Stimulated activated CD4-positive, alpha-beta T cell treated with anti-CD3 and anti-CD28 coated beads, Interleukin-15, amount 100 ng/mL, for 48 hours (primary cell): ENCODE measurements at regions not wholly inside any gene's neighbourhood (a gene's known extent, or its start where the extent isn't known, plus 50 kb on each side); places are given as distances from the start of the nearest gene placed in this dataset.

Experiments used
- DNase-seq, 2 donors: peaks; one replicate each; pipeline ENCODE4 v3.0.0-alpha.2; 2020; ENCODE audit warnings: low read depth in 2 of 2

DNA sequence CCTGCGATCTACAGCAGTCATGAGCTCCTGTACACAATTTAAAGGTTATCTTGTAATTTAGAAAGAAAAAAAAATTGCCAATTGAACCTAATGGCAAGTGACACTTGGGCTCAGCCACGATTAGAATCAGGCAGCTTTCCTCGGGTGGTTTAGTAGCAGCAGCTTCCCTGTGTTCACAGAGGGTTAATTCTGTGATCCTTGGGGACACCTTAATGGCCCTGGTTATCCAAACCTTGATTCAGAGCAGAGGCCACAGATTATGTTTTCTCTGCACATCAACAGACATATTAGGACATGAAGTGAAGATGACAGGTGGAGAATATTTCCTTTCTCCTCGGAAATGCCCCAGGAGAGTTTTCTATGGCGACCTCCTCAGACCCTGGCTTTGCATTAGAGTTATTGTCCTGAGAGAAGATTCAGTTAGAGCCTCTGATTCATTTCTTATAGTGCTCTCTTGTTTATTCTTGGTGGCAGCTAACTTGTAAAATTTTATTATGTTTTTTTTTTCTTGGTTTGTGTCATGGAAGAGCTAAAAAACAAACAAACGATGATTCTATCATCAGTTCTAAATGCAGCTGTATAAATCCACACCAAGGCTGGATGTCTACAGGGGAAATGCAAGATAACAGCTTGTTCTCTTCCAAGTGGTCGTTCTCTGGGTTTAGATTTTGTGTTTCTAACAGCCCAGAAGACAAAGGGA, 351.2 kb upstream of the DYNLRB2 start:
- no peak for DNase-seq

DNA sequence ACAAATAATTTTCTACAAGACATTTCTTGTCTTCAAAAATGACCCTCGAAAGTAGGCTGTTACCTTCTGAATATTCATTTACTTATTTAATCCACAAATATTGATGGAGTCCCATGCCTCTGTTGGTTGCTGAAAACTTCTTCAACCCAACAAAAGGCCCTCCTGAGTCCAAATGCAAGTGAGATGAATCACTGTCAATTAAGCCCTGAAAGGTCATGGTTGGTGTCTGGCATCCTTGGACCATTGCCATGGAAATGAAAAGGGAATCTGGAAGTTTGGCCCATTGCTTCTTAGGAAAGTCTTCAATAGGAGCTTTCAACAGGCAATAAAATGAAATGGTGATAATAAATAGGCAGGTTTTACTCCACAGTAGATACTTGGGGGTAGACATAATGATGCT, 364.7 kb upstream of the DYNLRB2 start:
- DNase-seq, result no peak

DNA sequence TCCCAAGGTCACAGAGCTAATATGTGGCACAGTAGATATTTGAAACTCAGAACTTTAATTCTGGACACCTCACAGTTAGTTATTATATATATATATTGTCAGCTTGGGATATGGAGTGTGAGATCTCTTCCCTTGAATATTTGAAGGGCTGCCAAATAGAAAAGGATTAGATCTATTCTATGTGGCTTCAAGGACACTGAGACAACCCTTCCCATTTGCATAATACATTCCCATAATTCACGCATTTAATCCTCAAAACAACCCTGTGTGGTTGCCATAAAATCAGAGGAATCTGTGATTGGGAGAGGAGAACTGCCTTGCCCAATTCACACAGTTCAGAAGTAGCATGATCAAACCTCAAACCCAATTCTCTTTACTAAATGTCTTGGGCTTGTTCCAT, 365.8 kb upstream of the DYNLRB2 start:
- no peak for DNase-seq

DNA sequence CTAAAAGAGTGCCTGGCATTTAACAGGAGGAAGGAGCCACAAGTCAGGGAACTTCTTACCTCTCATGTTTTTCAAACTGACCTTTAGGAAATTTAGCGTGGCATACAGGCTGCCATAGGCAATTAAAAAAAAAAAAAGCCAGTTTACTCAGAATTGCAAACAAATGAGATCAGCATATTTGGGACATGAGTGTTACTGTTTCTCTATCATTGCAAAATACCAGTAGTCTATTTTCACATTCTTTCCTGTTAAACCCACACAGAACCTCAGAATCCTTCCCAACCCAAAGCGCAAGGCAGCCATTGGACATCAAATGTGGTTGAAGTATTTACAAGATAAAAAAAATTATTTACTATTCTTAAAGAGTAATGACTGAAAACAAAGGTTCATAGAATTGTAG, 366.4 kb upstream of the DYNLRB2 start:
- no peak for DNase-seq

DNA sequence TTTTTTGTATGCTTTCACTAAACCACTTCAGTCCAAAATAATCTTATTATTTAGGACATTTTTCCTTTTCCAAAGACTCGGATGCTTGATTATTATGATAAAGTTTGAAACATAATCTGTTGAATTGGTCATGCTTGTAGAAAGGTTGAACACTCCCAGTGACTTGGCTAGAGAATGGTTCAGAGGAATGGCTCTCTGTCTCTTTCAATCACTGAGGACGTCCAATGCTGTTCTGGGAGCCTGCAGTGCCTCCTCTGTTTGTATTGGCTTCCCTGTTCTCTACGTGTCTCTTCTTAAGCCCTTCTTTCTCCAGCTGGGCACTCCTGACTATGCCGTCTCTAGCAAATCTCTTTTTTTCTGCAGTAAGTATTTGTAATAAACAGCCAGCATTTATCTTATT, 369.0 kb upstream of the DYNLRB2 start:
- DNase-seq, result no peak

DNA sequence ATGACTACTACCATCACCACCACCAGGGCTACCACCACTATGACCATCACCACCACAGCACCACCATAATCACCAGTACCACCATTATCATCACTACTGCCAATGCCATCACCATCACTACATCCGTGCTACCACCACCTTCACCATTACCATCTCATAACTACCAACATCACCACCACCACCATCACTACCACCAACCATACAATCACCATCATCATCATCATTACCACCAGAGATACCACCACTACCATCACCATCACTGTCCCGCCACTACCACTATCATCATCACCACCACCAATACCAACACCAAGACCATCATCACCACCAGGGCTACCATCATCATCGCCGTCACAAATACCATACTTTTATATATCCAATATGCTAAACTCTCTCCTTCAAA, 369.6 kb upstream of the DYNLRB2 start:
- no peak for DNase-seq

DNA sequence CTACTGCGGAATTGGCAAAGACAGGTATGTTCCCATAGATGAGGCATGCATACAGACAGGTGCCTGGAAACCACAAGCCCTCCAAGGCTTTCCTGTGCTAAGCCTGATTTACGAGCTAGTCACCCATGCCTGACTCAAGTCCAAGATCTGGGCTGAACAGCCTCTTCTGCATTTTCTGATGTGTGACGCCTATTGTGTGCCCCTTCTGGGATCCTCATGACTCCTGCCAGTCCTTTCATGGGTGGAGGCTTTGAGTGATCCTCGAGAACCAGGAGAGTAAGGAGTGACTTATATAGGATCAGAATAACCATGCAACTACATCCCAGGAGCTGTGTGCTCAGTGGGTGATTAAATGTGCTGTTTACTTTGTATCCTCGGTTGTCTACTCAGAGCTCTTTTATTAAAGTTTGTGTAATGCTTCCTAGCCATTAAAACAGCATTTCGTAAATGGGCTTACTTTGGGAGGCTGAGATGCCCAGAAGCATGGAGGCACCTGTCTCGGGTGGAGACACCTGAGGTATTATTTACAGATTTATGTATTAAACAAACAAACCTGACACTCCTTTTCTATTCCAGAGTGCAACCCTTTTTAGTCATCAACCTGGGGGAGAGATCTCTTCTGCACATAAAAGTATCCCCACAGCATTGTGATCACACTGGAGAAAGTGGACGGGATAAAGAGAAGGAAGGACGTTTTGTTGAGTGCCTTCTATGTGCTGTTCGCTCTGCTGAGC, 373.0 kb upstream of the DYNLRB2 start:
- DNase-seq, result no peak

DNA sequence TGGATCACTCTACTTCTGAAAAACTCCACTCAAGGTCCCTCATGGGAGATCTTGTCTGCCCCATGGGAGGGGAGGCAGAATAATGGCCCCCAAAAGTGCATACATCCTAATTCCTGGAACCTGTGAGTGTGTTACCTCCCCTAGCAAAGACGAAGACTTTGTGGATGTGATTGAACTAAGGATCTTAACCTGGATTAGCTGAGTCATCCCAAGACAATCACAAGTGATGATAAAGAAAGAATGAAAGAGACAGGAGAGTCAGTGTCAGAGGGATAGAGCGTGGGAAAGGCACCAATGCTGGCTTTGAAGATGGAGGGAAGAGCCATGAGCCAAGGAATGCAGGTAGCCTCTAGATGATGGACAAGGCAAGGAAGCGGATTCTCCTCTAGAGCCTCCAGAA, 374.7 kb upstream of the DYNLRB2 start:
- no peak for DNase-seq

DNA sequence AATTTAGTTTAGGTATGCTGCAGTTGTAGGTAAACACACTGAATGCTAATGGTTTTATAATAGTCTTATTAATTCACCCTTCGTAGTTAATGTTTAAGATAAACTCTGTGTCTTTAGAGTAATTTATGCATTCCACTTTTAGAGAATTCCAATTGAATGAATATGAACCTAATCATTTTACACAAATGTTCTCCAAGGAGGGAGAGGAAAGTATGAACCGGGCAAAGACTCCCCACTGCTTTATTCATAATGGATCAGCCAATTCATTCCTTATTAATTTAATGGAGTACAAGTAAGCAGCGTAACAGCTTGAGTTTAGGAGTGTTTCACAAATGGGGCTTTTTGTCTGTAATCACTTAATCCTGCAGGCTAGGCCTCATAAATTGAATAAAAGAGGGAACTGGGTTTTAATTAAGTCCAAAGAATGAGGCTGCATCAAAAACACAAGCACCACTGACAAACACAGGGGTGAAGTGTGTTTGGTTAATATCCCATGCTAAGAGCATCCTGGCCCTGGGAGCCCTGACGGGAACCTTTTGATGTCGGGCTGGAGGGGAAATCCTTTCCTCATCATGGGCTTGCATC, 375.7 kb upstream of the DYNLRB2 start:
- DNase-seq, result no peak

DNA sequence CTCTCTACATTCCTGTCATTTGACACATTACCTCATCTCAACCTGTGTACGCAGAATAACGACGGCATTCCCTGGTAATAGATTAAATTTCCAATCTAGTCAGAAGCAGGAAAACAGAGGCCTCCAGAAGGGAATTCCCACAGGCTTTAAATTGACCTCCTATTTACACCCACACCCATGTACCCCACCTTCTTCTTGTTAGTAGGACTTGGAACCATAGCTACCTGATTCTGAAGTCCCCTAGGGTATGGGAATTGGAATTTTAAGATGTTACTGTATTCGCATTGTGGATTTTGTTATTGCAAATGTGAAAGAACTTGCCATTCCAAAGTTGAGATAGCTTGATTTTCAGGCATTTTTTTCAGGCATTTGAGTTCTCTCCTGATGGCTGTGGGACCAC, 377.5 kb upstream of the DYNLRB2 start:
- DNase-seq, result no peak

DNA sequence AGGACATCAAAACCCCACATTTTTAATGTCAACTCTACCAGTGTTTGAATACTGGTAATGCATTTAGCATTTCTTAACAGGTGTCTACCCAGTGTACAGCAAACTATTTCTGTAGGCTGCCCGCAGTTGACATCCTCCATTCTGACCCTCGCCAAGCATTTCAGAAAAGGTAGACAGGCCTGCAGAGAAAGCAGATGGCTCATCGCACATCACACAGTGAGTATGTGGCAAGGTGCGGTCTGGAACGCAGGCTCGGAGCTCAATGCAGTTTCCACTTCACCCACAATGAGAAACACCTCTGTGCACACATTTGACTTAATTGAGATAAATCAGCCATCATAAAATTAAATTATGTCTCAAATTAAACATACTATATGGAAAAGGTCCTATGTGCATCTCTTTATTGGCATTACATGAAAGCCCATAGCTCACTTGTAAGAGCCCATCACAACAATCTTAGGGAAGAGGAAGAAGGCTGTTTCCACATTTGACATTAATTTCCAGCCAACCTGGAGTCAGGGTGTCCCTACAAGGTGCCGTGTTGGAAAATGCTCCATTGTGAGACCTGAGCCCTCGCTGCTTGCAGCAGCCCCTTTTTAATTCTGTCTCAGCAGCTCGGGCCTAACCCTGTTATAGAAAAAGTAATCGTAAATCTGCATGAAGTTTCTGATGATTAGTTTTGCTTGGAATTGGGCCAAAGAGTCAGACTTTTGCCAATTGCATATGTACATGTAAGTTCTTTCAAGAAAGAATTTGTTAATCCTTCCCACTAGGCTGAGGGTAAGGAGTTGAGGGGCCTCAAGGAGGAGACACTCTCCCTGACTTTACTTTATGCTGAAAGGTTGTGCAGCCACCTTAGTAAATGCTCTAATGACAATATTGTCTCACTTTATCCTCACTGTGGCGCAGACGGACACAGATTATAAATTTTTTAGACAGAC, 378.7 kb upstream of the DYNLRB2 start:
- no peak for DNase-seq

DNA sequence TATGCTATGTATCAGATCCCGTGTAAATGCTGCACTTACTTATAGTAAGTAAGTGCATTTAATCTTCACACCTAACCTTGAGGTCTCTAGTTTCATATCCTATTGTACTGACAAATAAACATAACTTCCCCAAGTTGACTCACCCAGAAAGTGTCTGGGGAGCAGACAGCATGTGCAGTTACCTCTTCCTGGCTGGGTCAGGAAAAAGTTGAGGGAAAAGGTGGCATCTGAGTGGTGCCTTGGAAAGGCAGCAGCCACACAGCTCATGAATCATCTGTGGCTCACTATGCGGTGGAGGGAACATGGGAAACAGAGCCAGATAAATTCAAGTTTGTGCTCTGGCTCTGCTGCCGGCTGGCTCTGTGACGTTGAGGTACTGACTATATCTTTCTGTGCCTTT, 382.0 kb upstream of the DYNLRB2 start:
- no peak for DNase-seq

DNA sequence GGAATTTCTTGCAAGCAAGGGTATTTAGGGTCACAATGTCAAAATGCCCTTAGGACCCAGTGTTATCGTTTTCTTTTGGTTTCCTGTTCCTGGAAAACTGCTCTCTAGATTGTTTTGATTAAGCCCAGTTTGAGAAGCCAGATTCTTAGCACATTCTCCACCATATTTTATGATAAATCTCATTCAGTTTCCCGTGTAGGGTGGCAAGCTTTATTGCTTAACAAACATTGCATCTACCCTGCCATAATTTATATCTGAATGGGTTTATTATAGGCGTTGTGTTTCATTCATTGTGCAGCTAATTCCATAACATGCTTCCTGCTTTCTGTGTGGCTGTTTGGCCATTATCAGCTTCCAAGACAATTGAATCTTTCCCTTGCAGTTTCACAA, 389.1 kb upstream of the DYNLRB2 start:
- no peak for DNase-seq

DNA sequence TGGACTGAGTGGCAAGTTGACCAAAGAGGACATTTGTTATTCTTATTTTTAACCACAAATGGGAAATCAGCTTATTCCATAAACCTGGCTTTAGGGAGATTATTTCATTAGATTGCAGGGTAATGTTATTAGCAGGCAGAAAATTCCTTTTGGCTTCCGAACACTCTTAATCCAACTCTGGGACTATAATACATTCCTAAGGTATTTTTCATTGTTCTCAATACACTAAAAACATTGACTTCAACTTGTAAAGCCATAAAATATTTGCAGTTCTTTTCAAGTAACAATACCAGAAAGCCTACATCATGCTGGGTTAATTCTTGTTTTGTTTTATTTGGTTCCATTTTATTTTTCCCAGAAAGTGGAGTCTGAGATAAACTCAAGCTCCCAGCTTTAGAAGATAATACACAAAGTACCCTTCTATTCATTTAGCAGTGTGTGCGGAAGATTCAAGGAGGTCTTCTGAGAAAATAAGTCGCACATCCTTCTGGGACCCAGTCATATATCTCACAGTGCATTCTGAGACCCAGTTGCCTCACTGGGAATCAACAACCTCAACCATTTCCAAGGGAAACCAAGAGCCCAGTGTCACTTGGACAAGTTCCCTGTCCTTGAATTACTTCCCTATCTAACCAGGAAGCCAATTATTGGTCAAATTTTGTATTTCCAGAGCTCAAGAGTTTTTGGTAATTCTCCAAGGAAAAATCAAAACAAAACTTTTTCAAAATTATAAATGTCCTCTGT, 389.6 kb upstream of the DYNLRB2 start:
- no peak for DNase-seq

DNA sequence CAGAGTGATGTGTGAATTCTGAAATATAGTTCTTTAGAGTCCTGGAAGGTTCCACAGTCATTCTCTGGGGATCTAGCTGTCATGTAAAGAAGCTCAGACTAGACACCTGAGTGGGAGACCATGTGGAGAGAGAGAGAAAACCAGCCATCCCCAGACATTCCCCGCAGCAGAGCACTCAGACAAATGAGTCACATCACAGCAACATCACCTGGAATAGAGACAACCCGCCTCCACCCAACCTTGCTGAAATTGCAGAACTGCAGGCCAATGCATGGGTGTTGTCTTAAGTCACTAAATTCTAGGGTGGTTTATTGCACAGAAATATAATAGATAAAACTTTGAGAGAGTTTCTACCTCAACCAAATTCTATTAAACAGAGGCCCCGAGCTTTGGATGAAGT, 392.0 kb upstream of the DYNLRB2 start:
- no peak for DNase-seq

DNA sequence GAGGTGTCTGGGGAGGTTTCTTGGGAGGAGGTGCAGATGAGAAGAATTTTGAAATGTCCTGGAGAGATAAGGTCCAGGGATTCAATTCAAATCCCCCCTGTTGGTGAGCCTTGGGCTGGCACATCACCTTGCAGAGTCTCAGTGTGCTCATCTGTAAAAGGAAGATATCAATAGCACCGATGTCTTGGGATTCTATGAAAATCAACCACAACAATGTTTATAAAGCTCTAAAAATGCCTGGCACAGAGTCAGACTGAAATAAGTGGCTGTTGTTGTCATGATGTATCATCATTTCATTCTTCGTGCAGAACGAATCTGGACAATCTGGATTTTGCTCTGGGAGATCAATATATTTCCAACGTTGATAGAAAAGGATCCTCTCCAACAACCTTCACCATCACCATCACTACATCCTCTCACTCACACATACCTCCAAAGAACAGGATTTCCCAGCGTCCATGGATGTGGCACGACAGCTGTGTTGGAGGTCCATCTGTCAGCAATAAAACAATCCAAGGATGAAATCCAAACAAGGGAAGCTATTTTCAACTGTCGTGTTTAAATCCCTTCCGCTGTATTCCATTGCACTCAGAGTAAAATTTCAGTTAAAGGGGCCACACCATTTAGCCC, 393.7 kb upstream of the DYNLRB2 start:
- DNase-seq, result no peak

DNA sequence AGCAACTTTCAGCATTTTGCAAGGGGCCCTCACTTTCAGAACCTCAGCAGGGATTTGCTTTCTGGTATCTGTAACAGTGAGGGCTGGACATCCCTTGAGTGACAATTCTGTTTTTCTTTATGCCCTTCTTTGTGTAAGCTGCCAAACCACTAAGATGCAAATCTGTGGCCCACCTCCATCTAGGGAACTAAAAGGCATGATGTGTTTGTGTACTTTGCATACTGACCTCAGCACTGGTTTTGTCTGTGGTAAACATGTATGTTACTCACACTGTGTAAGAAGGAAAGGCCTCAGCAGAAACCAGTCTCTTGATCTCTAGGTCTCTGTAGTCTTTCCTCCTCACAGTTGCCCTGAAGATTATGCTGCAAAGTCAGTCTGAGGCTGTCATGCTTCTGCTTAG, 396.6 kb upstream of the DYNLRB2 start:
- DNase-seq, result no peak

DNA sequence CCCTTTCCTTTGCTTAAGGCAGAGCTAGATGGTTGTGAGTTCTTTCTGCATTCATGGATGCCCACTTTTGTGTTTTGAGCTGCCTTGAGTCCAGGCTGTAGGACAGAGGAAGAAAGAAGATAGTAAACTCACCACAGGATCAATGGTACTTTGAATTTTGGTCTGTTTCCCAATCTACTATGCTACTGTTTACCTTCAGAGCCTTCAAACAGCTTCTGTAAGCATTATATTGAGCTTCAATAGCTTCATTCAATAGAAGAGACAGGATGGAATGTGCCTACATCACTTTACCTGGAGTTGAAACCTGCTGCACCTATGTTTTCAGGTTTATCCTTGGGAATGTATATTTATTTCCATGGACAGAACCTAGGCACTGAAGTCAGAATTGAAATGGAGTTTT, 397.9 kb upstream of the DYNLRB2 start:
- DNase-seq, result no peak

DNA sequence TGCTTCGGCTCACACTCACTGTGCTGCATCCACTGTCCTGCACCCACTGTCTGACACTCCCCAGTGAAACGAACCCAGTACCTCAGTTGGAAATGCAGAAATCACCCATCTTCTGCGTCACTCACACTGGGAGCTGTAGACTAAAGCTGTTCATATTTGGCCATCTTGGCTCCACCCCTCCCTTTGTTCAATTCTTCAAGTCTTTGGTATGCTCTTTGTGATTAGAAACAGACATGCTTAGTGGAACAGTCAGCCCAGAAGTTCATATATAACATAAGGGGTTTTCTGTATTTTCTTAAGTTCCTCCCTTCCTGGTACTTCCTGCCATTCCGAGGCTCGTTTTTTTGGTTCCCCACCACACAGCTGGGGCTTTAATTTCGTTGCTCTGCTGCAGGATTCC, 398.5 kb upstream of the DYNLRB2 start:
- no peak for DNase-seq

DNA sequence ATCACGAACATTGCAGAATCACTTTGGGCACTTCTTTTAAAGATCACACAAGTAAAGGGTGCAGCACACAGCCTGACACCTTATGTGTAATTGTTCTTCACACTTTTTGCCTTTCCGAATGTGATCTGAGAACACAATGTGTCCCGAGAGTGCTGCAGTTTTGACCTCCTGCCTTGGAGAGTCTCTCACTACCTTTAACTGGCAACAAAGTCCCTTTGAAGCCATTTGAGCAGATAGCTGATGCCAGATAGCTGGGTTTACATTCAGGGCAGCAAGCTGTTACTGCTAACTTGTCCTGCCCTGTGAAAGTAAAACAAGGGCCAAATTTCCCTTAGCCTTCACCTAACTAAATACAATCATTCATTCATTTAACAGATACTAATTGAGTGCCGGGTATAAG, 411.0 kb upstream of the DYNLRB2 start:
- no peak for DNase-seq

DNA sequence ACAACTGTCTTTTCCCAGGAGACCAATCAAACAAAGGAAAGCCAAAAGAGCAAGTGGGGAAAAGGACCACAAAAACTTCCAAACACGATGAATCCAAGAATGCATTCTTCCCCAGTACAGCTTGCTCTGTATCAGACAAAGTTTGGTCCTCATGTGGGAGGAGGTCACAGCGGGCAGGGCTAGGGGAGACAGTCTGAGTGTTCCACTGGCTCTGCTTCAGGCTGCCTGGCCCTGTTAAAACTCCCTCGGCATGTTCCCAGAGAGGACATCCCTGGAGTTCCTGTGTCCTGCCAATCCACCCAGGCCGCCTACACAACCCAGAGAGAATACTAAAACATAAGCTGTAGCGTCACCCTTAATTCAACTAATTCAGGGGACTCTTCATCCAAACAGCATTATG, 415.1 kb upstream of the DYNLRB2 start:
- no peak for DNase-seq
